ENCODE measurements at regions not wholly inside any gene's neighbourhood (a gene's known extent, or its start where the extent isn't known, plus 50 kb on each side); places are given as distances from the start of the nearest gene placed in this dataset.

GRCh38 chr12:116415408-116416108 is 138.1 kb upstream of the MED13L start:
- H3K9ac ChIP-seq (ENCODE audit: extremely low read depth, insufficient read length, low read length): no peak overlapping the region
- no peak overlapping the region for H2AK5ac ChIP-seq (ENCODE audit: insufficient read length, low read length)
- DNase-seq: no peak
- no peak overlapping the region for H4K91ac ChIP-seq (ENCODE audit: insufficient read length, low read depth, low read length)
- no peak overlapping the region for H3K23ac ChIP-seq (ENCODE audit: insufficient read length, low read depth, low read length)
- H4K8ac ChIP-seq (replicated peaks; ENCODE audit: insufficient read length, low read depth, low read length): no peak overlapping the region
- no peak overlapping the region for H3K18ac ChIP-seq (ENCODE audit: insufficient read length, low read depth, low read length)
- no CpG with 5 or more reads among the region's 21 CpGs for WGBS (ENCODE audit: extremely low coverage, insufficient read length, low lambda C conversion rate)
- H3K56ac ChIP-seq (ENCODE audit: insufficient read length, low read depth, low read length): no peak overlapping the region
- H3K79me2 ChIP-seq (ENCODE audit: insufficient read depth, low read length): no peaks in the 10 kb centered on the region
- H3K14ac ChIP-seq (ENCODE audit: insufficient read depth, low read length): no peak overlapping the region
- no peak overlapping the region for H2BK15ac ChIP-seq (ENCODE audit: low read depth, low read length)
- no peaks in the 10 kb centered on the region for H3K9me3 ChIP-seq (ENCODE audit: control insufficient read depth, low read depth, low read length)
- no peak overlapping the region for H2BK12ac ChIP-seq (ENCODE audit: insufficient read length, low read depth, low read length)
- TF ChIP-seq CTCF (conservative IDR thresholded peaks at IDR 0.05): no peak
- Mint-ChIP-seq H3K4me1 (peaks cover 5 to 12% of the 10 kb centered on the region in 2 experiments), H3K27me3 (ENCODE audit: low read depth) (no peaks in the 10 kb centered on the region; the same call in 1 of the 2 replicates), H3K36me3 (ENCODE audit: insufficient read depth in 1 of 3, low read depth in 3 of 3) (no peaks in the 10 kb centered on the region), H3K4me3 (no peak overlapping the region), H3K27ac (no peak overlapping the region), H3K9me3 (no peaks in the 10 kb centered on the region)
- no peak overlapping the region for H2BK20ac ChIP-seq (ENCODE audit: low read depth, low read length, poor library complexity, severe bottlenecking)
- no peak overlapping the region for H2BK120ac ChIP-seq (ENCODE audit: low read depth, low read length, poor library complexity, severe bottlenecking)
- H4K20me1 ChIP-seq (ENCODE audit: control insufficient read depth, insufficient read depth, insufficient read length): no peaks in the 10 kb centered on the region
- H3K79me1 ChIP-seq (ENCODE audit: insufficient read depth, low read depth, low read length, poor library complexity, severe bottlenecking): no peaks in the 10 kb centered on the region
- no peak overlapping the region for H2BK5ac ChIP-seq (ENCODE audit: insufficient read length, low read length)
- no peaks in the 10 kb centered on the region; the same call in 1 of the 2 replicates for H3K4me1 ChIP-seq (ENCODE audit: insufficient read depth, low read length)
- no peak overlapping the region for H3K4me2 ChIP-seq (ENCODE audit: insufficient read depth, insufficient read length, low read length)
- H3K27me3 ChIP-seq (ENCODE audit: insufficient read depth, low read length): no peaks in the 10 kb centered on the region
- no peak overlapping the region for H3K4ac ChIP-seq (ENCODE audit: low read depth, low read length)
- H3K27ac ChIP-seq (ENCODE audit: insufficient read length, low read depth, low read length): no peak overlapping the region
- H2AFZ ChIP-seq (ENCODE audit: low read length): no peak overlapping the region
- no peak overlapping the region for H4K5ac ChIP-seq (ENCODE audit: insufficient read length, low read depth, low read length)
- no peak overlapping the region for H3T11ph ChIP-seq (ENCODE audit: low read length)
- no peaks in the 10 kb centered on the region for H3K23me2 ChIP-seq (ENCODE audit: insufficient read length, low read depth, low read length, poor library complexity, severe bottlenecking)
